HAP-1 (cell line): ENCODE measurements at regions not wholly inside any gene's neighbourhood (a gene's known extent, or its start where the extent isn't known, plus 50 kb on each side); places are given as distances from the start of the nearest gene placed in this dataset.
"Not testable (repeated sequence)": the region's sequence is repeated elsewhere in the genome, so short reads cannot be mapped to it uniquely, and the experiment has no call there.

Experiments used
- DNase-seq, 2 experiments: peaks; one replicate each; pipeline ENCODE4 v3.0.0-alpha.2; 2016 to 2020; ENCODE audit warnings: low spot score in 2 of 2
- H3K27me3 ChIP-seq: fragments of 250-450 bp; sonication (Bioruptor Pico); 2 replicates; pipeline ENCODE4 v1.5.1; 2020; ENCODE audit warnings: low read depth, mild to moderate bottlenecking, moderate library complexity
- H3K36me3 ChIP-seq: fragments of 250-450 bp; sonication (Bioruptor Pico); replicated peaks from 2 replicates; pipeline ENCODE4 v1.5.1; 2020; ENCODE audit warnings: mild to moderate bottlenecking
- H3K4me1 ChIP-seq: fragments of 250-450 bp; sonication (Bioruptor Pico); 2 replicates; pipeline ENCODE4 v1.5.1; 2020; ENCODE audit warnings: mild to moderate bottlenecking
- H3K4me3 ChIP-seq: fragments of 250-450 bp; sonication (Bioruptor Pico); 2 replicates; pipeline ENCODE4 v1.5.1; 2020; ENCODE audit warnings: mild to moderate bottlenecking, moderate library complexity
- H3K9me3 ChIP-seq: fragments of 250-450 bp; sonication (Bioruptor Pico); 2 replicates; pipeline ENCODE4 v1.5.1; 2020; ENCODE audit warnings: mild to moderate bottlenecking, moderate library complexity
- in situ Hi-C: fragments of 300-500 bp; cut with MboI; formaldehyde crosslinking; loops from 3 replicates; pipeline ENCODE4 v1.14.3; 2020; ENCODE audit warnings: low sequenced_read_pairs, inconsistent platforms, mixed read lengths

DNA sequence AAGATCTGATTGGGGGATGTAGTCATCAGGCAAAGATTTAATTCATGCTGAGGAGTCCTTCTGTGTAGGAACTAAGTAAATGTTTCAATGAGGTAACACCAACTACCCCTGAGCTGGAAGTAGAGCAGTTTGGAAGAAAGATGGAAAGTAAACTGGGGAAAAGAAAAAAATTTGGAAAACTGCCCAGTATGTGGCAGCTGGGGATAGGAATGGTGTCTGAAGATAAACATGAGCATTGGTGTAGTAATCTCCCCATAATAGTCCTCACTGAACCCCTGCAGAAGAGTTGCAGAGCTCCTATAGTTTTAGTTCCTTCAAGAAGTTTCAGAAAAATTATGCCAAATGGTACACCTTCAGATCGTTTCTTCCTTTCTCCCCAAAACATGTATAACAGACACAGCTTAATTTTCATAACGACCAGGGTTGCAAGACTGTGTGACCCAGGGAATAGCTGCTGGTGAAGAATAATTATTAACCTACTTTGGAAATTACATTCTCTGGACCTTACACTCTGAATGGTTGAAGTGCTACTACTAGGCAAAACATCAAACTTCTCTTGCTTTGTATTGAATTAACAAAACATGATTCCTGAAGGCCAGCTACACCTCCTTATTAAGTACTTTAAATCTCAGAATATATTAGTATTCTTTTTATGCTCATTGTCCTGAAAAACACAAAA, 446.4 kb upstream of the NRG3 start:
- Histone ChIP-seq H3K27me3 (no peaks in the 10 kb centered on the region), H3K9me3 (no peaks in the 10 kb centered on the region), H3K4me1 (no peaks in the 10 kb centered on the region), H3K36me3 (no peaks in the 10 kb centered on the region), H3K4me3 (no peak overlapping the region)
- DNase-seq: no peak
- in situ Hi-C loops: no loop called here

DNA sequence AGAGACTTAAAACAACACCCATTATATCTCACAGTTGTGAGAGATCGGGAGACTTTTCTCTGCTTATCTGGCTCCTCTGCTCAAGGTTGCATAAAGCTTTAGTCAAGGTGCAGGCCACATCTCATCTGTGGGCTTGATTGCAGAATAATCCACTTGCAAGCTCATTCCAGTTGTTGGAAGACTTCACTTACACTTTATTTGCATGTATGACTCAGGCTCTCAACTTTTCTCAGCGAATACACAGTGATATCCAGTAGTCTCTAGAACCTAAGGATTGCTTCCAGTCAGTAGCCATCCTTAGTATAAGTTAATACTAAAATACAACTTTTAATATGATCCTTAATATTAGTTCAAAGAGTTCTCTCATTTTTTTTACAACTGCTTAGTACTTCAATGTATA, 435.5 kb upstream of the NRG3 start:
- no peak for DNase-seq
- H3K27me3 ChIP-seq: no peaks in the 10 kb centered on the region
- no peaks in the 10 kb centered on the region for H3K4me1 ChIP-seq
- in situ Hi-C loops: no loop called here
- no peak overlapping the region for H3K4me3 ChIP-seq
- H3K9me3 ChIP-seq: no peaks in the 10 kb centered on the region
- H3K36me3 ChIP-seq: no peaks in the 10 kb centered on the region

DNA sequence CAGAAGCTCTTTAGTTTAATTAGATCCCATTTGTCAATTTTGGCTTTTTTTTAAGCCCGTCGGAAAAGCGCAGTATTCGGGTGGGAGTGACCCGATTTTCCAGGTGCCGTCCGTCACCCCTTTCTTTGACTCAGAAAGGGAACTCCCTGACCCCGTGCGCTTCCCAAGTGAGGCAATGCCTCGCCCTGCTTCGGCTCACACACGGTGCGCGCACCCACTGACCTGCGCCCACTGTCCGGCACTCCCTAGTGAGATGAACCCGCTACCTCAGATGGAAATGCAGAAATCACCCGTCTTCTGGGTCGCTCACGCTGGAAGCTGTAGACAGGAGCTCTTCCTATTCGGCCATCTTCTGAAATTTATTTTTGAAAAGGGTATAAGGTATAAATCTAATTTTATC, 433.4 kb upstream of the NRG3 start:
- in situ Hi-C loops, H3K9me3 ChIP-seq: not testable (repeated sequence)

DNA sequence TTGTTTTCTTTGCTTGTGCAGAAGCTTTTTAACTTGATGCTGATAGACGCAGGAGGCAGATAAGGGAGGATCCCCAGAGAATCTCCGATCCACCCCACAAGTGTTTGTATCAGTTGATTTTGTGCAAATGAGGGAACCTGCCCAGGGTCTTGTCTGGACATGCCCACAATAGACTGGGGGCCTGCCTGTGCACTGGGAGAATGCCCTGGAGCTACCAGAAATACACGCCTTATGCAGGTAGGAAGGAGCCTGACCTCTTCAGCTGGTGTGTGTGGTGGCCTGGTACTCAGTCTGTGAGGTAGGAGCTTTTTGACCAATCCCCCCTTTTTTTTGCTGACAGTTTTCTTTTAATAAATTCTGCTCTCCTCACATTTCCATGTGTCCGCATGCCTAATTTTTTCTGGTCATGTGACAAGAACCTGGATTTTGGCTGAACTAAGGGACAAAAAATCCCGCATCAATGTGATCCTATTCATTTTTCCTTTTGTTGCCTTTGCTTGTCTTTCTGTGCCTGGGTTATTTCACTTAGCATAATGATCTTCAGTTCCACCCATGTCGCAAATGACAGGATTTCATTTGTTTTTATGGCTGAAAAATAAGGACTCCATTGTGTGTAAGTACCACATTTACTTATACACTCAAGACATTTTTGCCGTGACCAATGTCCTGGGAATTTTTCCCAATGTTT, 430.6 kb upstream of the NRG3 start:
- no peak for DNase-seq
- H3K9me3 ChIP-seq: no peaks in the 10 kb centered on the region
- in situ Hi-C loops: no loop called here
- no peak overlapping the region for H3K4me3 ChIP-seq
- H3K4me1 ChIP-seq: no peaks in the 10 kb centered on the region
- H3K27me3 ChIP-seq: no peaks in the 10 kb centered on the region
- no peaks in the 10 kb centered on the region for H3K36me3 ChIP-seq

More for the DNA sequence above, 433.4 kb upstream of the NRG3 start:
- DNase-seq, H3K4me1 ChIP-seq, H3K27me3 ChIP-seq, H3K4me3 ChIP-seq, H3K36me3 ChIP-seq: not testable (repeated sequence)

DNA sequence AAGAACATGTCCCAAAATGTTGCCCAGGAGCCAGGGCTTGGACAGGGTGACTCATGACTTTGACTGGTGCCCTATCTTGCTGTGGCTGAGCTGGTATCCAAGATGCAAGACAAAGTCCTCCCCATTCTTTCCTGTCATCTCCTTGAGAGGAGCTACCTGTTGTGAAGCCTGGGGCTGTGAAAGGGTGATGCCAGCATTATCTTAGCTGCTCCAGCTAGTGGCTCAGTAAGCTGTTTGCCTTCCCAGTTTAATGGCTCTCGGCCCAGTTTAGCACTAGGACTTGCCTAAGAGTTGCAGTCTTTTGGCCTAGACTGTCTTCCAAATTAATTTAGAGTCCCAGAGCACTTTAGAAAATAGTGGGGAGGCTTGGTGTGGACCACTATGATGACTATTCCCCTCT, 424.3 kb upstream of the NRG3 start:
- no peak for DNase-seq
- Histone ChIP-seq H3K27me3 (no peaks in the 10 kb centered on the region), H3K36me3 (no peaks in the 10 kb centered on the region), H3K4me3 (no peak overlapping the region), H3K4me1 (no peaks in the 10 kb centered on the region), H3K9me3 (no peaks in the 10 kb centered on the region)
- in situ Hi-C loops: no loop called here

DNA sequence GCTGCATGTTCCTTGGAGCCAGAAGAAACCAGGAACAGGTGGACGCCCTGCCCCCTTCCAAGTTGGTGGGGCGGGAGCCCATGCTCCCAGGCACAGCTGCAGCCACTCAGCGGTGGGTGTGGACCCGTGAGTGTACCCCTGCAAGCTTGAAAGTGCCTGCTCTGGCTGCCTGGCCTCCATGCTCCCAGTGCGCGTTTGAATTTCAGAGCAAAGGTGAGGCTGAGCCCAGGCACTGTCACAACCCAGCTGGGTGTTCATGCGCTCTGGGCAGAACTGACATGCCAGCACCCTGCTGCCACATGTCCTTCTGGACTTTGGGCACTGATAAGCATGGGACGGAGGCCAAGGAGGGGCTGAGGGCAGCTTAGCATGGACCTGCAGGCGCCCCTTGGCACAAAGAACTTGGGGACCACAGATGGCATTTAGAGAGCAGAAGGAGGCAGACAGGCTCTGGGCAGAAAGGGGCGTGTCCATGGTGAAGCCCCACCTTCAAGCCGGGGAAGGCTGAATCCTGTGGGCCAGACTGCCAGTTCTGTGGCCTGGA, 402.0 kb upstream of the NRG3 start:
- Histone ChIP-seq H3K27me3 (no peaks in the 10 kb centered on the region), H3K4me1 (no peaks in the 10 kb centered on the region), H3K4me3 (no peak overlapping the region), H3K36me3 (no peaks in the 10 kb centered on the region), H3K9me3 (no peaks in the 10 kb centered on the region)
- no peak for DNase-seq
- in situ Hi-C loops: no loop called here

DNA sequence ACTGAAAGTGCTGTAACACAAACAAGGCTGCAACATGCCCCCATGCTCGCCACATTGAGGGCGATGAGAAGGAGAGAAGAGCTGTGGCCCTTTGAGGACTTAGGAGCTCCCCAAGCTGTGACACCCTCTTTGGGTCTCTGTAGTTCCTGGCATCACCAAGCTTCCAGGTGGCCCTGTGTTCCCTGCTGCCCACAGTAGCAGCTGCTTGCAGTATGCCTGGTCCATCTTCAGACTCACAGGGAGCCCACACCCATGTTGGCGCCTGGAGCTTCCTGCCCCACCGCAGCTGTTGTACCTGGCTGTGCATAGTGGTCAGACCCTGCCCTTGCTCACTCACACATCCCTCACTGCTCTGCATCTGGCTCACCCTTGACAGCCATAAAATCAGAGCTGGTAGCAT, 401.2 kb upstream of the NRG3 start:
- Histone ChIP-seq H3K9me3 (no peaks in the 10 kb centered on the region), H3K27me3 (no peaks in the 10 kb centered on the region), H3K36me3 (no peaks in the 10 kb centered on the region), H3K4me3 (no peak overlapping the region), H3K4me1 (no peaks in the 10 kb centered on the region)
- no peak for DNase-seq
- in situ Hi-C loops: no loop called here

DNA sequence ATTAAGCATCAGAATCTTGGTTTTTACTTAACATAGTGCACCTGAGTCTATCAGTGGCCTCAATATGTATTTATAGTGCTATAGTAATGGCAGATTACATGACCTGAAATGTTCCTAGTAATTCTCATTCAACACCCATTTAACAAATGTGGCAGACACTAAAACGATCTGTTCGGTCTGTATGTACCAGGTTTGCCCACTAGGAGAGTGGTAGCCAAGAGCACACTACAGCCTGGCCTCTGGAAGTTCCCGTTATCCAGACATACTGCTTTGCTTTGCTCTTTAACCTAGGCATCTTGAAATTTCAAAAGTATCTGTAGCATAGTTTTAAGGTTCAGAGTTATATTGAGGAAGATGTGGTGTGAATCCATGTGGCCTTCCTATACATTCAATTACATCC, 395.7 kb upstream of the NRG3 start:
- no peaks in the 10 kb centered on the region for H3K9me3 ChIP-seq
- H3K4me3 ChIP-seq: no peak overlapping the region
- in situ Hi-C loops: no loop called here
- no peaks in the 10 kb centered on the region for H3K4me1 ChIP-seq
- DNase-seq: no peak
- no peaks in the 10 kb centered on the region for H3K27me3 ChIP-seq
- no peaks in the 10 kb centered on the region for H3K36me3 ChIP-seq

DNA sequence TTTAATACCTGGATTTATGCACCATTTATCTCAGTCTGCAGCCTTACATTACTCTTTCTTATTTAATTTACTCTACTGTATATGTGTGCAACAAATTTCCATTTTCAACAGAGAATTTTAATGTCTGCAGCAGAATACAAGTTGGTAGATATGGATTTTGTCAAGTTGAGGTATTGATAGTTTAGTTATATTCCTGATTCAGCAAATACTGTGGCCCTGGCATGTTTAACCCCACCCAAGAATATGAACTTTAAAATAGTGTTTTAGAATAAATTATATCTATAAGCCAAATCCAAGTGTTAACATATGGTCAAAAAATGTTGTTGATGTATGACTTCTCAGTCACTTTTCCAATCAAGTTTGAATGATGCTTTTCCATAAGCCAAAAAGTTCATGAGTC, 378.4 kb upstream of the NRG3 start:
- no peaks in the 10 kb centered on the region for H3K27me3 ChIP-seq
- no peaks in the 10 kb centered on the region for H3K36me3 ChIP-seq
- H3K9me3 ChIP-seq: no peaks in the 10 kb centered on the region
- DNase-seq: no peak
- H3K4me3 ChIP-seq: no peak overlapping the region
- H3K4me1 ChIP-seq: no peaks in the 10 kb centered on the region
- in situ Hi-C loops: no loop called here

DNA sequence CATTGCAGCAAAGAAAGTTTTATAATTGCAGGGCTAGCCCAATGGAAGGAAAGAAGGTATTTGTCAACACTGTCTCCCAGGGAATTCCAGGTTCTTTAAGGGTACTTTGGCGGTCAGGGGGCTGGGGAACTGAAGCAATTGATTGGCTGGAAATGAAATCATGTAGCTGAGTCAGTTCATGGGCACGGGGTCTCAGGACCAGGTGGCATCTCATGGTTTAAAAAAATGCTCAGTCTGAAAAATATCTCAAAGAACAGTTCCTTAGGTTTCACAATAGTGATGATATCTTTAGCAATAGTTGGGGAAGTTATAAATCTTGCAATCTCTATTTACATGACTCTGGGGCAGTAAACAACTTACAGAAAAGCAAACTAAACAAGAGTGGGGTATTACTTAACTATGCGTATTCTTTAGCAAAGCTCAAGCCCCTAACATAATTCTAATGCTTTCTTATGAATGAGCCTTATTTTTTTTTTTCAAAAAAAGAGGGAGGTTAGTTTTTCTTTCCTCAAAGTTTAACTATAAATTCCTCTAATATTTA, 376.9 kb upstream of the NRG3 start:
- in situ Hi-C loops: no loop called here

DNA sequence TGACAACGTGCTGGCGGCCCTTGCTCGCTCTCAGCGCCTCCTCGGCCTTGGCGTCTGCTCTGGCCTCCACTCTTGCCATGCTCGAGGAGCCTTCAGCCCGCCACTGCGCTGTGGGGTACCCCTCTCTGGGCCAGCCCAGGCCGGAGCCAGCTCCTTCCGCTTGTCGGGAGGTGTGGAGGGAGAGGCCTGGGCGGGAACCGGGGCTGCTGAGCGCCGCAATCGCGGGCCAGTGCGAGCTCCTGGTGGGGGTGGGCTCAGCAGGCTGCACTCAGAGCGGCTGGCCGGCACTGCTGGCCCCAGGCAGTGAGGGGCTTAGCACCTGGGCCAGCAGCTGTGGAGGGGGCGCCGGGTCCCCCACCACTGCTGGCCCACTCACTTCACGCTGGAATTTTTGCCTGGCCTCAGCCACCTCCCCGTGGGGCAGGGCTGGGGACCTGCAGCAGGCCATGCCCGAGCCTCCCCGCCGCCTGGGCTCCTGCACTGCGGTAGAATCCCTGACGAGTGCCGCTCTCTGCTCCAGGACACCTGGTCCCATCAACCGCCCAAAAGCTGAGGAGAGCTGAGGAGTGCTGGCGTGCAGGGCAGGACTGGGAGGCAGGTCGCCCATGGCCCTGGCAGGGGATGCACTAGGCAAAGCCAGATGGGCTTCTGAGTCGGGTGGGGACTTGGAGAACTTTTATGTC, 372.2 kb upstream of the NRG3 start:
- Histone ChIP-seq H3K4me1 (no peaks in the 10 kb centered on the region), H3K27me3 (no peaks in the 10 kb centered on the region), H3K4me3 (no peak overlapping the region), H3K36me3 (no peaks in the 10 kb centered on the region), H3K9me3 (no peaks in the 10 kb centered on the region)
- no peak for DNase-seq
- in situ Hi-C loops: no loop called here

More for the DNA sequence above, 376.9 kb upstream of the NRG3 start:
- Histone ChIP-seq H3K4me3 (no peak overlapping the region), H3K9me3 (no peaks in the 10 kb centered on the region), H3K4me1 (no peaks in the 10 kb centered on the region), H3K36me3 (no peaks in the 10 kb centered on the region), H3K27me3 (no peaks in the 10 kb centered on the region)
- DNase-seq: no peak

DNA sequence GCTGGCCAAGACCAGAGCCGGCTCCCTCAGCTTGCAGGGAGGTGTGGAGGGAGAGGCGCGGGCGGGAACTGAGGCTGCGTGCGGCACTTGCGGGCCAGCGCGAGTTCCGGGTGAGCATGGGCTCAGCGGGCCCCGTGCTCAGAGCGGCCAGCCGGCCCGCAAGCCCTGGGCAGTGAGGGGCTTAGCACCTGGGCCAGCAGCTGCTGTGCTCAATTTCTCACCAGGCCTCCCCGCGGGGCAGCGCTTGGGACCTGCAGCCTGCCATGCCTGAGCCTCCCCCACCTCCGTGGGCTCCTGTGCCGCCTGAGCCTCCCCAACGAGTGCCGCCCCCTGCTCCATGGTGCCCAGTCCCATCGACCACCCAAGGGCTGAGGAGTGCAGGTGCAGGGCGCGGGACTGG, 369.2 kb upstream of the NRG3 start:
- H3K4me3 ChIP-seq, H3K27me3 ChIP-seq, H3K36me3 ChIP-seq, H3K4me1 ChIP-seq, DNase-seq, H3K9me3 ChIP-seq, in situ Hi-C loops: not testable (repeated sequence)

DNA sequence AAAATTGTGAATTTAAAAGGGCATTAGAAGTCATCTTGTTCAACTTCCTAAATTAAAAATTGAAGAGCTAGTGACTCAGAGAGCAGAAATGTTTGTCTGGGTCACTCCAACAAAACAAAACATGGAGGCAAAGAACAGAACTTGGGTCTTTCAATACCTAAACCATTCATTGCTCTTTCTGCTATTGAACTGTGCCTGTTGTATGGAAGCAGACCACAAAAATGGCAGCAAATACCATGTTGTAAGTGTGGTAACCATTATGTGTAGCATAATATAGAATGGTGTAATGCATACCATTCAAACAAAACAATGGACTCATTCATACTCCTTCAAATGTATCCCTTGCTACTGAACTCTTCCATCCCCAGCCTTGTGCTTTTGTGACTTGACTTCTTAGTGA, 360.2 kb upstream of the NRG3 start:
- Histone ChIP-seq H3K4me3 (no peak overlapping the region), H3K27me3 (no peaks in the 10 kb centered on the region), H3K36me3 (no peaks in the 10 kb centered on the region), H3K4me1 (no peaks in the 10 kb centered on the region), H3K9me3 (no peaks in the 10 kb centered on the region; the same call in 1 of the 2 replicates)
- DNase-seq: no peak
- in situ Hi-C loops: no loop called here

DNA sequence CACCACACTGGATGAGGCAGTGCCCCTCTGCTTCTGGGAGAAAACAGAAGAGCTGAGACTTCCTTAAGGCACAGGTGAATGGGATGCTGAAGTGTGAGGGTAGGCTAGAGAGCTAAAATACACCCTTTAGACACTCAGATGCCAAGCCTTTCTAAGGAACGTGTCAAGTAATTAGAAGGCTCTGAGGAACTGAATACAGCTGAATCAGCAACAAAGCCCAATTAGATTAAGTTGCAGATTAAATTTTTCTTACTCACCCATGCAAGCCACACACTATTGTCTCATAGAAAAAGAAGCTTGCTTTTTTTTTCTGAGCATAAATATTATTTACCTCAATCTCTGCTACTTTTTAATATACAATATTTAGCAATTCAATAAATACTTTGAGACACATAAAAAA, 354.3 kb upstream of the NRG3 start:
- Histone ChIP-seq H3K4me1 (no peaks in the 10 kb centered on the region), H3K4me3 (no peak overlapping the region), H3K9me3 (no peaks in the 10 kb centered on the region), H3K36me3 (no peaks in the 10 kb centered on the region), H3K27me3 (no peaks in the 10 kb centered on the region)
- no peak for DNase-seq
- in situ Hi-C loops: no loop called here
